ENCODE measurements at regions not wholly inside any gene's neighbourhood (a gene's known extent, or its start where the extent isn't known, plus 50 kb on each side); places are given as distances from the start of the nearest gene placed in this dataset.

- DNase-seq (ENCODE audit: low spot score) (no peak), ATAC-seq (ENCODE audit: low FRiP score) (no peak)
- TF ChIP-seq CTCF (IDR thresholded peaks at IDR 0.05), result no peak
These were observed 866.3 kb upstream of the SPRY2 start for GRCh38 chr13:81207231-81207630.

GRCh38 chr13:81203783-81204182 is 862.9 kb upstream of the SPRY2 start:
- no peak for TF ChIP-seq CTCF (IDR thresholded peaks at IDR 0.05)
- ATAC-seq (ENCODE audit: low FRiP score), result no peak
- no peak for DNase-seq (ENCODE audit: low spot score)

- DNase-seq (ENCODE audit: low spot score), result no peak
- TF ChIP-seq CTCF (IDR thresholded peaks at IDR 0.05), result no peak
- no peak for ATAC-seq (ENCODE audit: low FRiP score)
These were observed 859.0 kb upstream of the SPRY2 start for GRCh38 chr13:81199956-81200355.

GRCh38 chr13:81197966-81198365 is 857.0 kb upstream of the SPRY2 start:
- ATAC-seq (ENCODE audit: low FRiP score) (no peak), DNase-seq (ENCODE audit: low spot score) (no peak)
- TF ChIP-seq CTCF (IDR thresholded peaks at IDR 0.05), result no peak

GRCh38 chr13:81197483-81197882 is 856.6 kb upstream of the SPRY2 start:
- ATAC-seq (ENCODE audit: low FRiP score), result no peak
- TF ChIP-seq CTCF (IDR thresholded peaks at IDR 0.05), result no peak
- DNase-seq (ENCODE audit: low spot score), result no peak

GRCh38 chr13:81194362-81194761 is 853.4 kb upstream of the SPRY2 start:
- no peak for DNase-seq (ENCODE audit: low spot score)
- no peak for TF ChIP-seq CTCF (IDR thresholded peaks at IDR 0.05)
- no peak for ATAC-seq (ENCODE audit: low FRiP score)

- ATAC-seq (ENCODE audit: low FRiP score) (no peak), DNase-seq (ENCODE audit: low spot score) (no peak)
- no peak for TF ChIP-seq CTCF (IDR thresholded peaks at IDR 0.05)
These were observed 843.8 kb upstream of the SPRY2 start for GRCh38 chr13:81184556-81185265.

Measured in omental fat pad (tissue), 3 donors.